ENCODE measurements at regions not wholly inside any gene's neighbourhood (a gene's known extent, or its start where the extent isn't known, plus 50 kb on each side); places are given as distances from the start of the nearest gene placed in this dataset.

GRCh38 chr10:128759174-128759573, 633.0 kb upstream of the MKI67 start:
- no peaks in the 10 kb centered on the region for H3K79me2 ChIP-seq (ENCODE audit: insufficient read depth)
- H3K4me1 ChIP-seq (ENCODE audit: control insufficient read depth in 1 of 2, insufficient read depth in 2 of 2, low read depth in 1 of 2, low read length in 1 of 2) = no peaks in the 10 kb centered on the region
- H2AFZ ChIP-seq (ENCODE audit: low read depth) = no peak overlapping the region
- H3K9me2 ChIP-seq = no peaks in the 10 kb centered on the region
- no peaks in the 10 kb centered on the region for H3K27me3 ChIP-seq (ENCODE audit: insufficient read depth)
- H3F3A ChIP-seq (replicated peaks; ENCODE audit: insufficient read depth) = no peaks in the 10 kb centered on the region
- H3K4me3 ChIP-seq (ENCODE audit: low read depth in 2 of 2, low read length in 1 of 2) = no peak overlapping the region
- WGBS (ENCODE audit: low lambda C conversion rate) = 50% methylated on average over 8 of the region's 8 CpGs
- ChIA-PET POLR2A (no interaction called here), CTCF (no interaction called here)
- no peaks in the 10 kb centered on the region for H4K20me1 ChIP-seq (ENCODE audit: insufficient read depth)
- H3K9ac ChIP-seq = no peak overlapping the region
- no peaks in the 10 kb centered on the region for H3K9me3 ChIP-seq
- H3K4me2 ChIP-seq = no peak overlapping the region
- TF ChIP-seq RAD21 (IDR thresholded peaks at IDR 0.05; ENCODE audit: low read length) (no peak), ELF1 (IDR thresholded peaks at IDR 0.05) (no peak), NFIC (IDR thresholded peaks at IDR 0.05; ENCODE audit: borderline replicate concordance) (no peak), TEAD4 (IDR thresholded peaks at IDR 0.05; ENCODE audit: borderline replicate concordance, insufficient read depth) (no peak), EP300 (IDR thresholded peaks at IDR 0.05; ENCODE audit: borderline replicate concordance in 1 of 2, low read depth in 1 of 2, low read length in 1 of 2) (no peak), TCF12 (IDR thresholded peaks at IDR 0.05) (no peak), PBX3 (IDR thresholded peaks at IDR 0.05) (no peak), MAX (IDR thresholded peaks at IDR 0.05; ENCODE audit: low read depth) (no peak), FOXJ3 (CRISPR knock-in tag; IDR thresholded peaks at IDR 0.05) (no peak), CTCF (IDR thresholded peaks at IDR 0.05) (no peak), REST (IDR thresholded peaks at IDR 0.05; ENCODE audit: low read depth, low read length) (no peak), RXRA (IDR thresholded peaks at IDR 0.05; ENCODE audit: borderline replicate concordance, low read depth) (no peak), NRF1 (IDR thresholded peaks at IDR 0.05; ENCODE audit: low read depth, low read length) (no peak), JUND (IDR thresholded peaks at IDR 0.05) (no peak)
- H3K36me3 ChIP-seq (replicated peaks in 1 of 2; ENCODE audit: control insufficient read depth in 1 of 2, insufficient read depth in 2 of 2, low read length in 1 of 2) = no peaks in the 10 kb centered on the region
- H3K27ac ChIP-seq (ENCODE audit: low read depth in 2 of 2, low read length in 1 of 2) = no peak overlapping the region
- DNase-seq = no peak
